Ishikawa (cell line): ENCODE measurements at regions not wholly inside any gene's neighbourhood (a gene's known extent, or its start where the extent isn't known, plus 50 kb on each side); places are given as distances from the start of the nearest gene placed in this dataset.

Experiments
- CEBPB ChIP-seq: IDR thresholded peaks from 2 replicates; pipeline ENCODE4 v1.6.1; 2012
- CREB1 ChIP-seq: IDR thresholded peaks from 2 replicates; pipeline ENCODE4 v1.6.1; 2012; ENCODE audit warnings: low read depth
- EGR1 ChIP-seq: IDR thresholded peaks from 2 replicates; pipeline ENCODE4 v1.6.1; 2012
- EP300 ChIP-seq: IDR thresholded peaks from 2 replicates; pipeline ENCODE4 v1.6.1; 2012; ENCODE audit warnings: borderline replicate concordance
- FOXM1 ChIP-seq: IDR thresholded peaks from 2 replicates; pipeline ENCODE4 v1.6.1; 2012; ENCODE audit warnings: low read depth, borderline replicate concordance
- MAX ChIP-seq: IDR thresholded peaks from 2 replicates; pipeline ENCODE4 v1.6.1; 2012
- NFIC ChIP-seq: IDR thresholded peaks from 2 replicates; pipeline ENCODE4 v1.6.1; 2012
- RAD21 ChIP-seq: IDR thresholded peaks from 2 replicates; pipeline ENCODE4 v1.6.1; 2012; ENCODE audit warnings: low read depth
- REST ChIP-seq: IDR thresholded peaks from 2 replicates; pipeline ENCODE4 v1.6.1; 2012; ENCODE audit warnings: low read depth, mild to moderate bottlenecking
- TAF1 ChIP-seq: IDR thresholded peaks from 2 replicates; pipeline ENCODE4 v1.6.1; 2012; ENCODE audit warnings: low read depth, mild to moderate bottlenecking
- TCF12 ChIP-seq: IDR thresholded peaks from 2 replicates; pipeline ENCODE4 v1.6.1; 2012; ENCODE audit warnings: low read depth
- TEAD4 ChIP-seq: IDR thresholded peaks from 2 replicates; pipeline ENCODE4 v1.6.1; 2012
- USF1 ChIP-seq: IDR thresholded peaks from 2 replicates; pipeline ENCODE4 v1.6.1; 2012
- YY1 ChIP-seq: IDR thresholded peaks from 2 replicates; pipeline ENCODE4 v1.6.1; 2012; ENCODE audit warnings: low read depth
- ZBTB7A ChIP-seq: IDR thresholded peaks from 2 replicates; pipeline ENCODE4 v1.6.1; 2012; ENCODE audit warnings: low read depth

GRCh38 chr13:107379407-107380155 is 811.6 kb upstream of the ARGLU1 start:
- no peak for TF ChIP-seq YY1
- TF ChIP-seq TAF1, result no peak
- TF ChIP-seq EP300, result no peak
- TF ChIP-seq EGR1, result no peak
- no peak for TF ChIP-seq TEAD4

- TF ChIP-seq ZBTB7A (no peak), YY1 (no peak), TEAD4 (no peak), EP300 (no peak), MAX (no peak), NFIC (no peak), TCF12 (no peak), TAF1 (no peak), REST (no peak), RAD21 (no peak), CREB1 (no peak), FOXM1 (no peak), EGR1 (no peak), USF1 (no peak)
Measured at GRCh38 chr13:107376341-107377125, 808.6 kb upstream of the ARGLU1 start.

- TF ChIP-seq TAF1 (no peak), TEAD4 (no peak), YY1 (no peak)
Measured at GRCh38 chr13:107375701-107376340, 807.9 kb upstream of the ARGLU1 start.

GRCh38 chr13:107374038-107374437 is 806.1 kb upstream of the ARGLU1 start:
- TF ChIP-seq NFIC, result no peak
- TF ChIP-seq EGR1, result no peak
- TF ChIP-seq YY1, result no peak
- no peak for TF ChIP-seq MAX
- no peak for TF ChIP-seq TCF12
- TF ChIP-seq TAF1, result no peak
- TF ChIP-seq REST, result no peak
- no peak for TF ChIP-seq ZBTB7A
- TF ChIP-seq USF1, result no peak
- TF ChIP-seq EP300, result no peak
- no peak for TF ChIP-seq RAD21
- TF ChIP-seq CEBPB, result no peak
- no peak for TF ChIP-seq CREB1
- no peak for TF ChIP-seq FOXM1
- TF ChIP-seq TEAD4, result no peak

GRCh38 chr13:107373551-107373950 is 805.6 kb upstream of the ARGLU1 start:
- TF ChIP-seq EP300 (no peak), YY1 (no peak), REST (no peak), ZBTB7A (no peak), FOXM1 (no peak), EGR1 (no peak), NFIC (no peak), TAF1 (no peak), TCF12 (no peak), CEBPB (no peak), RAD21 (no peak), USF1 (no peak), MAX (no peak), TEAD4 (no peak), CREB1 (no peak)
